Mucosa of descending colon (tissue), 3 donors: ENCODE measurements at regions not wholly inside any gene's neighbourhood (a gene's known extent, or its start where the extent isn't known, plus 50 kb on each side); places are given as distances from the start of the nearest gene placed in this dataset.

Experiments used
- ATAC-seq: fragments of 200-7000 bp; cut with Tn5 transposase; one replicate; pipeline ENCODE4 v1.9.1; 2020; ENCODE audit warnings: mild to moderate bottlenecking, moderate library complexity
- DNase-seq, 3 donors: peaks; one replicate each; pipeline ENCODE4 v3.0.0-alpha.2; 2020
- H3K36me3 ChIP-seq: fragments of 200-600 bp; one replicate; pipeline ENCODE4 v1.8.0; 2021; ENCODE audit warnings: low read depth, mild to moderate bottlenecking
- H3K4me1 ChIP-seq: fragments of 200-600 bp; one replicate; pipeline ENCODE4 v1.8.0; 2021; ENCODE audit warnings: low read depth, mild to moderate bottlenecking
- H3K4me3 ChIP-seq: fragments of 200-600 bp; one replicate; pipeline ENCODE4 v1.8.0; 2021; ENCODE audit warnings: mild to moderate bottlenecking
- H3K9me3 ChIP-seq: fragments of 200-600 bp; one replicate; pipeline ENCODE4 v1.8.0; 2021; ENCODE audit warnings: mild to moderate bottlenecking
- intact Hi-C, 2 donors: fragments of 100-400 bp; cut with DNase I in 1 of 2; cut with micrococcal nuclease in 1 of 2; formaldehyde crosslinking; loops; one replicate each; pipeline versions ENCODE4 v1.11.0 to v1.11.1; 2022; cut with DNase I, micrococcal nuclease
- TF ChIP-seq, protein P1 (sequence below): fragments of 200-600 bp; IDR thresholded peaks from one replicate; pipeline ENCODE4 v1.8.0; 2022; ENCODE audit warnings: antibody characterized with exemption, mild to moderate bottlenecking
- donor health status: DM: no; HTN: no; CAD: no; lungs with moderate emphysema.
- donor health status: DM: no; HTN: no; CAD: no.
- donor health status: DM: no; HTN: yes; CAD: no.

GRCh38 chr19:27676334-27676733 is 1536.6 kb downstream of the UQCRFS1 start:
- Histone ChIP-seq H3K36me3 (no peaks in the 10 kb centered on the region), H3K4me1 (no peaks in the 10 kb centered on the region), H3K4me3 (no peak overlapping the region), H3K9me3 (peaks cover 81% of the 10 kb centered on the region)
- ATAC-seq (no peak), DNase-seq (no peak)
- TF ChIP-seq, protein P1, sequence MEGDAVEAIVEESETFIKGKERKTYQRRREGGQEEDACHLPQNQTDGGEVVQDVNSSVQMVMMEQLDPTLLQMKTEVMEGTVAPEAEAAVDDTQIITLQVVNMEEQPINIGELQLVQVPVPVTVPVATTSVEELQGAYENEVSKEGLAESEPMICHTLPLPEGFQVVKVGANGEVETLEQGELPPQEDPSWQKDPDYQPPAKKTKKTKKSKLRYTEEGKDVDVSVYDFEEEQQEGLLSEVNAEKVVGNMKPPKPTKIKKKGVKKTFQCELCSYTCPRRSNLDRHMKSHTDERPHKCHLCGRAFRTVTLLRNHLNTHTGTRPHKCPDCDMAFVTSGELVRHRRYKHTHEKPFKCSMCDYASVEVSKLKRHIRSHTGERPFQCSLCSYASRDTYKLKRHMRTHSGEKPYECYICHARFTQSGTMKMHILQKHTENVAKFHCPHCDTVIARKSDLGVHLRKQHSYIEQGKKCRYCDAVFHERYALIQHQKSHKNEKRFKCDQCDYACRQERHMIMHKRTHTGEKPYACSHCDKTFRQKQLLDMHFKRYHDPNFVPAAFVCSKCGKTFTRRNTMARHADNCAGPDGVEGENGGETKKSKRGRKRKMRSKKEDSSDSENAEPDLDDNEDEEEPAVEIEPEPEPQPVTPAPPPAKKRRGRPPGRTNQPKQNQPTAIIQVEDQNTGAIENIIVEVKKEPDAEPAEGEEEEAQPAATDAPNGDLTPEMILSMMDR, result no peak
- intact Hi-C loops, result no loop called here

GRCh38 chr19:27675771-27676170 is 1537.2 kb downstream of the UQCRFS1 start:
- ATAC-seq, result no peak
- no peak overlapping the region for H3K4me3 ChIP-seq
- intact Hi-C loops, result no loop called here
- no peak for DNase-seq
- no peaks in the 10 kb centered on the region for H3K36me3 ChIP-seq
- TF ChIP-seq, protein P1, result no peak
- peaks cover 80% of the 10 kb centered on the region for H3K9me3 ChIP-seq
- H3K4me1 ChIP-seq, result no peaks in the 10 kb centered on the region

DNA sequence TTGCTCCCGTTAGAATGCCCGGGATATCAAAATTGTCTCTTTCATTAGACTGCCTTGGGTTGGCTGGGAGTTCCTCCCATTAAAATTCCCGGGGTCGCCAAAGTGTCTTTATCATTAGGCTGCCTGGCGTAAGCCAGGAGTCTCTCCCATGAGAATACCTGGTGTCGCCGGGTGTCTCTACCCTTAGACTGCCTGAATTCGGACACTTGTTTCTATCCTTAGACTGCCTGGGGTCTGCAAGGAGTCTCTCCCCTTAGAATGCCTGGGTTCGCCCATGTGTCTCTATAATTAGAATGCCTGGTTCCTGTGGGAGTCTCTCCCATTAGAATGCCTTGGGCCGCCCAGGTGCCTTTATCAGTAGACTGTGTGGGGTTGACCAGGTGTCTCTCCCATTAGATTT is 1538.2 kb downstream of the UQCRFS1 start:
- Histone ChIP-seq H3K9me3 (peaks cover 77% of the 10 kb centered on the region), H3K36me3 (no peaks in the 10 kb centered on the region), H3K4me3 (no peak overlapping the region), H3K4me1 (no peaks in the 10 kb centered on the region)
- intact Hi-C loops, result no loop called here
- DNase-seq, result no peak
- TF ChIP-seq, protein P1, result no peak
- ATAC-seq, result no peak

DNA sequence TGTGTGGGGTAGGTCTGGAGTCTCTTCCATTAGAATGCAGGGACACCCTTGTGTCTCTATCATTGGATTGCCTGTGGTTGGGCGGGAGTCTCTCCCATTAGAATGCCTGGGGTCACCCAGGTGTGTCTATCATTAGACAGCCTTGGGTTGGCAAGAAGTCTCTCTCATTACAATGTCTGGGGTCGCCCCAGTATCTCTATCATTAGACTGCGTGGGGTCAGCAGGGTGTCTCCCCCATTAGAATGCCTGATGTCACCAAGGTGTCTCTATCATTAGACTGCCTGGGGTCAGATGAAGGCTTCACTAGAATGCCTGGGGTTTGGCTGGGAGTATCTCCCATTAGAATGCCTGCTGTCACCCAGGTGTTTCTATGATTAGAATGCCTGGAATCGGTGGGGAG is 1539.0 kb downstream of the UQCRFS1 start:
- H3K36me3 ChIP-seq, result no peaks in the 10 kb centered on the region
- peaks cover 77% of the 10 kb centered on the region for H3K9me3 ChIP-seq
- no peak overlapping the region for H3K4me3 ChIP-seq
- intact Hi-C loops, result no loop called here
- TF ChIP-seq, protein P1, result no peak
- no peaks in the 10 kb centered on the region for H3K4me1 ChIP-seq
- DNase-seq (no peak), ATAC-seq (no peak)

DNA sequence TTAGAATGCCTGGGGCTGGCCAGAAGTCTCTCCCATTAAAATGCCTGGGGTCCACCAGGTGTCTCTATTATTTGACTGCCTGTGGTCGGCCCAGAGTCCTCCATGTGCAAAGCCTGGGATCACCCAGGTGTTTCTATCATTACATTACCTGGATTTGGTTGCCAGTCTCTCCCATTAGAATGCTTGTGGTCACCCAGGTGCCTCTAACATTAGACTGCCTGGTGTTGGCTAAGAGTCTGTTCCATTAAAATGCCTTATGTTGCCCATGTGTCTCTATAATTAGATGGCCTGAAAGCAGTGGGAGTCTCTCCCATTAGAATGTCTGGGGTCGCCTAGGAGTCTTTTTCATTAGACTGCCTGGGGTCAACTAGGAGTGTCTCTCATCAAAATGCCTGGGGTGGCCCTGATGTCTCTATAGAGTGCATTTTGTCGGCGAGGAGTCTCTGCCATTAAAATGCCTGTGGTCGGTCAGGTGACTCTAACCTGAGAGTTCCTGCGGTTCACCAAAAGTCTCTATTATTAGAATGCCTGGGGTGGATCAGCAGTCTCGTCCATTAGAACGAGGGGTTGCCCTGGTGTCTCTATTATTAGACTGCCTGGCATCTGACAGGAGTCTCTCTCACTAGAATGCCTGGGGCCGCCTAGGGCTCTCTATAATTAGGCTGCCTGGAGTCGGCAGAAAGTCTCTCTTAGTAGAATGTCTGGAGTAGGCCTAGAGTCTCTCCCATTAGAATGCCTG is 1540.5 kb downstream of the UQCRFS1 start:
- Histone ChIP-seq H3K9me3 (peaks cover 76% of the 10 kb centered on the region), H3K4me1 (no peaks in the 10 kb centered on the region), H3K4me3 (no peak overlapping the region), H3K36me3 (no peaks in the 10 kb centered on the region)
- ATAC-seq (no peak), DNase-seq (no peak)
- intact Hi-C loops, result no loop called here
- TF ChIP-seq, protein P1, result no peak

GRCh38 chr19:27671876-27672275 is 1541.1 kb downstream of the UQCRFS1 start:
- H3K4me3 ChIP-seq, result no peak overlapping the region
- H3K36me3 ChIP-seq, result no peaks in the 10 kb centered on the region
- no peak for ATAC-seq
- no peaks in the 10 kb centered on the region for H3K4me1 ChIP-seq
- intact Hi-C loops, result no loop called here
- H3K9me3 ChIP-seq, result peaks cover 78% of the 10 kb centered on the region
- TF ChIP-seq, protein P1, result no peak
- no peak for DNase-seq
